GM12874 (cell line): ENCODE measurements at regions not wholly inside any gene's neighbourhood (a gene's known extent, or its start where the extent isn't known, plus 50 kb on each side); places are given as distances from the start of the nearest gene placed in this dataset.

Source experiments
- TF ChIP-seq, protein P1 (sequence below): IDR thresholded peaks from 2 replicates; pipeline ENCODE4 v1.5.1; 2011; ENCODE audit warnings: low read depth, mild to moderate bottlenecking, control low read depth, low read length, moderate library complexity; ENCODE audit not compliant: insufficient read depth

DNA sequence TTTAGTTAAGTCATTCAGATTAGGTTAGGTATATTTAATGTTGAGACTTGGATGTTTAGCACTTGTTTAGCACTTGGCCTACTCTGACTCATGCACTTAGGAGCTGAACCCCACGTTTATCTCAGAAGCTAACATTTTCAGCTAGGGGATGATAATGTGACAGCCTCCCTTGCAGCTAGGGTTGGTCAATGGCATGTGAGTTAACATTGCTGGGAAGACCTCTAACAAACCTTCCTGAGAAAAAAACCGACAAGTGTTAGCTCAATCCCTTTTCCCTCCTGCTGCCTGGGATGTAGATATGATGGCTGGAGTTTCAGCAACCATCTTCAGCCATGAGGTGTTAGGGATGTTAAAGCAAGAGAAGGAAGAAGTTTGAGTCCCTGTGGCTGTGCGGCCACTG, 185.0 kb upstream of the FOXF1 start:
- TF ChIP-seq, protein P1, sequence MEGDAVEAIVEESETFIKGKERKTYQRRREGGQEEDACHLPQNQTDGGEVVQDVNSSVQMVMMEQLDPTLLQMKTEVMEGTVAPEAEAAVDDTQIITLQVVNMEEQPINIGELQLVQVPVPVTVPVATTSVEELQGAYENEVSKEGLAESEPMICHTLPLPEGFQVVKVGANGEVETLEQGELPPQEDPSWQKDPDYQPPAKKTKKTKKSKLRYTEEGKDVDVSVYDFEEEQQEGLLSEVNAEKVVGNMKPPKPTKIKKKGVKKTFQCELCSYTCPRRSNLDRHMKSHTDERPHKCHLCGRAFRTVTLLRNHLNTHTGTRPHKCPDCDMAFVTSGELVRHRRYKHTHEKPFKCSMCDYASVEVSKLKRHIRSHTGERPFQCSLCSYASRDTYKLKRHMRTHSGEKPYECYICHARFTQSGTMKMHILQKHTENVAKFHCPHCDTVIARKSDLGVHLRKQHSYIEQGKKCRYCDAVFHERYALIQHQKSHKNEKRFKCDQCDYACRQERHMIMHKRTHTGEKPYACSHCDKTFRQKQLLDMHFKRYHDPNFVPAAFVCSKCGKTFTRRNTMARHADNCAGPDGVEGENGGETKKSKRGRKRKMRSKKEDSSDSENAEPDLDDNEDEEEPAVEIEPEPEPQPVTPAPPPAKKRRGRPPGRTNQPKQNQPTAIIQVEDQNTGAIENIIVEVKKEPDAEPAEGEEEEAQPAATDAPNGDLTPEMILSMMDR = no peak

DNA sequence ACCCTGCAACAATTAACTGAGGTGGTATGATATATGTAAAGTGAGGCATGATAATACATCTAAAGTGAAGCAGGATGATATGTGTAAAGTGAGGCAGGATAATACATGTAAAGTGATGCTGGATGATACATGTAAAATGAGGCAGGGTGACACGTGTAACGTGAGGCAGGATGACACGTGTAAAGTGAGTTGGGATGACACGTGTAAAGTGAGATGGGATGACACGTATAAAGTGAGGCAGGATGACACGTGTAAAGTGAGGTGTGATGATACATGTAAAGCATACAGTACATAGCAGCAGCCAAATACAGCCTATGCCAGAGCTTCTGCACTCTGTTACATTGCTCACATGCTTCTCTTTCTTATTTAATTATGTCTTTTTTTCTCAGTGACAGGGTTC, 184.4 kb upstream of the FOXF1 start:
- TF ChIP-seq, protein P1 = no peak

DNA sequence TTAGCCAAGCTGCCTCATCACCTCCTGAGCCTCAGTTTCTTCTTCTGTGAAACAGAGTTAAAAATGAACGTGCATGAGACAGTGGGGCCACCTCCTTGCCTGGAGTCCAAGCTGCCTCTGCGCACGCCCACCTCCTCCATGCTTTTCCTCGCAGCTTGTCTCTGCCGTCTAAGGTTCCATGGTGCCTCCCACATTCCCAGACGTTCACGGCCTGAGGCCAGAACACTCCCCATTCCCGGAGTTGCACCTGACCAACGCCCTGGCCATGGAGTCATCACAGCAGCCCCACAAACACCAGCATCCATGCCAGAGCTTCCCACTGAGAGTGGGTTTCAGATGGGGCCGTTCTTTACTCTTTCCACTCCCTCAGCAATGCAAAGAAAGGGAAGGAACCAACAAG, 183.0 kb upstream of the FOXF1 start:
- TF ChIP-seq, protein P1 = no peak

DNA sequence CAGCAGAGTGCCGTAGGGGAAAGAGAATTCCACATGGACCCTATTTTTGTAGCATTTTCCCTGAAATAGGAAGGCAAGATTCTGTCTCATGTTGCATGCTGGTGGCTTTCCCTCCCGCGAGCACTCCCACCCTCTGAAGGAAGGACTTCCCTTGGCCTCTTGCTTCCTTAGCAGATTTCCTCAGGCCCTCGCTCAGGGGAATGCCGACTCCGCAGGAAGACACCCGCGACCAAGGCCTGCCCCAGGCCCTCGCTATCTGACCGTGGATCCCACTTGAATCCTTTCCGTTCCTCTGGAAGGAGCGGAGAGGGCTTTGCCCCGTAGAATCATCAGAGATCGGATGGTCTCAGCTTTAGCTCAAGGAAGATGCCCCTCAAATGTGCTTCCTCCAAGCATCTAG, 179.4 kb upstream of the FOXF1 start:
- TF ChIP-seq, protein P1 = no peak

DNA sequence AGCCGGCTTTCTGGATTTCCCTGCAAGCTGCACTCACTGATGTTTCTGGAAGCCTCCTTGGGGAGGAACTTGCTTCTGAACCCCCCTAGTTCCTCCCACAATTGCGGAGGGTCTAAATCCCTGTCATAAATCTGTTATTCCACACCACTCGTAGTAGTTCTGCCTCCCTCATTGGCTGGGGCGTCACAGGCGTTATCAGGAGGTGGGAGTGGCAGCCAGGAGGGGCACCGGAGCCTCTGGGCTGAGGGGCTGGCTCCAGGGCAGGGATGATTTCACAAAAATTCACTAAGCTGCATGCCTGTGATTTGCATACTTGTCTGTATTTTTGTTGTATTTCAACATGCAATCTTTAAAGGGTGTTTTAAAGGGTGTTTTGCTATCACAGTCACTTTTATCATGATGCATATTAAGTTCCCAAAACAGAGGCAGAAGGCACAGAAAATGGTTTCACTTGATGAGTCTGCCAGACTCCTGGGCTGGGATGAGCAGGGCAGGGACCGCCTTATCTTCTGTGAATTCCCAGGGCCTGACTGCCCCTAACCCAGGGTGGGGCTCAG, 176.2 kb upstream of the FOXF1 start:
- TF ChIP-seq, protein P1 = no peak

DNA sequence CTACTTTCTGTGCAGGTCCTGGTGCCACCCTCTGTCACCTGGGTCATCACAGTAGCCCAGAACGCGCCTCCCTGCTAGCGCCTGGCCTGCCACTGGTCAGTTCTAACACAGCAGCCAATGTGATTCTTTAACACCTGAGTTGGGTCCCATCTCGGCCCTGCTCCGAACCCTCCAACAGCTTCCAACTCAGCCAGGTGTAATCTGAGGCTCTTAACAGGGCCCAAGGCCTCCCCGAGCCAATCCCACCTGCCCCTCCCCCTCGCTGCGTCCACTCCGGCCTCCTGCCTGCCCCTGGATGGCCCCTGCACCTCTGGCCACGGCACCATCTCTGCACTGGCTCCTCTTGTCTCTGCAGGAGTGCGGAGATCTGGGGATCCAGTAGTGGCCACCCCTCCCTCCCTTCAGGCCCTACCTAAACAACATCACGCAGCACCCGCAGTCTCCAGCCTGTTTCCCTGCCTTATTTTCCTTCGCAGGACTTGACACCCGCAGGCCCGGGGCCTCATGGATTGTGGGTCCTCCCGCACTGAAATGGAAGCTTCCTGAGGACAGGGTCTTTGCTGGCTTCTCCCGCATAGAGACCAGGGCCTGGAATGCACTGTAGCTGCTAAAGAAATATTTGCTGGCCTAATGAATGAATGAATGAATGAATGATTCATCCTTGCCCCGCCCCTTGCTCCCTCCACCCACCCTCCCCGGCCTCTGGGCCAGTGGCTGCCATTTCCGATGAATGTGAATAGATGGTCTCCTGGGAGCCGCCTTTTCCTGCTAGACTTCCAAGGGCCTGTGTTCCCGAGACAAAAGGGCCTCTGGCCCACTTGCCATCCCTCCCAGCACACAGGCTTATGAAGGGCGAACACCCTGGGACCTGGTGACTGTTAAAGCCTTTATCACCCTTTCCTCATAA, 174.8 kb upstream of the FOXF1 start:
- TF ChIP-seq, protein P1 = no peak

DNA sequence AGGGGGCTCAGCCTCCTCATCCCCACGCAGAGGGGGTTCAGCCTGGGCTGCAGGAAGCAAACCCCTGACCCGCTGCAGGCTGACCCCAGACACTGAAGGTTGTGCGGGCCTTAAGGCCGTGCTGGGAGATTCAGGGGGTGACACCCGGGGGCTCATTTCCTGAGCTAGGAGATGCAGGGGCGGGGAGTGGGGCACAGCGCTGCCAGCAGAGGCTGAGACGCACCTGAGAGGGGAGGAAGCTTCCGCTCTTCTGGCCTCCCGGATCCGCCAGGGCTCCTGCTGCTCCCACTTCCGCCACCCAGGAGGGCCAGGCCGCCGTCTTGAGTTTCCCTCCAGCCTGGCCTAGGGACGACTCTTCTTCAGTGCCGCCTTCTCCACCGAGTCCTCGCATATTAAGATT, 173.2 kb upstream of the FOXF1 start:
- TF ChIP-seq, protein P1 = no peak
